ENCODE measurements at regions not wholly inside any gene's neighbourhood (a gene's known extent, or its start where the extent isn't known, plus 50 kb on each side); places are given as distances from the start of the nearest gene placed in this dataset.

- Mint-ChIP-seq H3K27me3 (ENCODE audit: unreplicated experiment) (no peaks in the 10 kb centered on the region), H3K9me3 (ENCODE audit: unreplicated experiment) (no peaks in the 10 kb centered on the region), H3K36me3 (ENCODE audit: unreplicated experiment) (no peaks in the 10 kb centered on the region), H3K4me3 (ENCODE audit: unreplicated experiment) (no peak overlapping the region), H3K27ac (ENCODE audit: unreplicated experiment) (no peak overlapping the region), H3K4me1 (ENCODE audit: low read depth, unreplicated experiment) (peaks cover 4% of the 10 kb centered on the region)
- no peak for DNase-seq
- TF ChIP-seq CTCF (IDR thresholded peaks at IDR 0.05; ENCODE audit: partially characterized antibody, unreplicated experiment), result no peak
Observed at GRCh38 chr20:39641423-39641822, 679.3 kb downstream of the DHX35 start.

DNA sequence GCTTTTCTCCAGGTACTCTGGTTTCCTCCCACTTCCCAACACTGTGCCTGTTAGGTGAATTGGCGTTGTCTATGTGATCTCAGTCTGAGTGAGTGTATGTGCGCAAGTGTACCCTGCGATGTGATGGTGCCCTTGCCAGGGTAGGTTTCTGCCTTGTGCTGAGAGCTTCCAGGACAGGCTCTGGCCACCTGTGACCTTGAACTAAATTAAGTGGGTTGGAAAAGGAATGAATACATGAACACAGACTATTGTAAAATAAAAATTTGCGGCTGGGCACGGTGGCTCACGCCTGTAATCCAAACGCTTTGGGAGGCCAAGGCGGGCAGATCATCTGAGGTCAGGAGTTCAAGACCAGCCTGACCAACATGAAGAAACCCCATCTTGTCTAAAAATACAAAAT is 678.0 kb downstream of the DHX35 start:
- no peaks in the 10 kb centered on the region for H3K27me3 Mint-ChIP-seq (ENCODE audit: unreplicated experiment)
- TF ChIP-seq CTCF (IDR thresholded peaks at IDR 0.05; ENCODE audit: partially characterized antibody, unreplicated experiment), result no peak
- H3K27ac Mint-ChIP-seq (ENCODE audit: unreplicated experiment), result no peak overlapping the region
- H3K4me1 Mint-ChIP-seq (ENCODE audit: low read depth, unreplicated experiment), result peaks cover 4% of the 10 kb centered on the region
- H3K4me3 Mint-ChIP-seq (ENCODE audit: unreplicated experiment), result no peak overlapping the region
- H3K36me3 Mint-ChIP-seq (ENCODE audit: unreplicated experiment), result no peaks in the 10 kb centered on the region
- H3K9me3 Mint-ChIP-seq (ENCODE audit: unreplicated experiment), result no peaks in the 10 kb centered on the region
- no peak for DNase-seq

DNA sequence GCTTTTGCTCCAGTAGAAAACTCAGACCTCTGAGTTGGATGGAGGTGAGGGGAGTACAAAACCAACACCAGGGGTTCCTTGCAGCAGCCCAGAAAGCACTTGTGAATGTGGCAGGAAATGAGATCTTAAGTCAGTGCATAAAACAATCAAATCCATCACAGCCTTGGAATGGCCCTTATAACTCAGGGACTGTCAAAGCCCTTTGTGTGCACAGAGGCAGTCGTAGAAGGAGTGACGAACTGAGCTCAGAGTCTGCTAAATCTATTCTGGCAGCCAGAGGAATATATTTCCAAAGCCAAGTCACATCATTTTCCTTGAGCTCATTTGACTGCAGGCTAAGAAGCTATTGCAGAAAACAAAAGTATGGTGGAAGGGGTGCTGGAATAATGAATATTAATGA is 676.6 kb downstream of the DHX35 start:
- H3K4me3 Mint-ChIP-seq (ENCODE audit: unreplicated experiment), result no peak overlapping the region

DNA sequence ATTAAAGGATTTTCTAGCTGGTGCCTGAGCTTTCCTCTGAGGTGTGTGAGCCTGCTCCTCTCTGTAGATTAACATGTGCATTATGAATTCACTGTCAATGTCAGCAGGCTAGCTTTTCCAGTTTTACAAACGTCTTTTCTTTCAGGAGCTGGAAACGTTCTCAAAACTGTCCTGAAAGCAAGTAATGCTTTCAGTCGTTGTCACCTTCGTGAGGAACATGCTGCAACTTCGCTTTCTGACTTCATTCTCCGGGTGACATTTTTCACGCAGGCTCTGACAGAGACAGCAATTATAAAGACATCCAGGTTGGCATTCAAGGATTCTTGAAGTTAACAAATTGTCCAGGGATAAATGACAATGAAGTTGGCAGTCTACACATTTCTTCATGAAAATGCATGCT is 671.5 kb downstream of the DHX35 start:
- no peak for TF ChIP-seq CTCF (IDR thresholded peaks at IDR 0.05; ENCODE audit: partially characterized antibody, unreplicated experiment)
- Mint-ChIP-seq H3K9me3 (ENCODE audit: unreplicated experiment) (no peaks in the 10 kb centered on the region), H3K36me3 (ENCODE audit: unreplicated experiment) (no peaks in the 10 kb centered on the region), H3K4me1 (ENCODE audit: low read depth, unreplicated experiment) (no peaks in the 10 kb centered on the region), H3K4me3 (ENCODE audit: unreplicated experiment) (no peak overlapping the region), H3K27ac (ENCODE audit: unreplicated experiment) (no peak overlapping the region), H3K27me3 (ENCODE audit: unreplicated experiment) (no peaks in the 10 kb centered on the region)
- no peak for DNase-seq

More for the DNA sequence above, 676.6 kb downstream of the DHX35 start:
- H3K9me3 Mint-ChIP-seq (ENCODE audit: unreplicated experiment), result no peaks in the 10 kb centered on the region
- no peak for DNase-seq
- no peaks in the 10 kb centered on the region for H3K27me3 Mint-ChIP-seq (ENCODE audit: unreplicated experiment)
- no peak for TF ChIP-seq CTCF (IDR thresholded peaks at IDR 0.05; ENCODE audit: partially characterized antibody, unreplicated experiment)
- H3K4me1 Mint-ChIP-seq (ENCODE audit: low read depth, unreplicated experiment), result peaks cover 4% of the 10 kb centered on the region
- no peak overlapping the region for H3K27ac Mint-ChIP-seq (ENCODE audit: unreplicated experiment)
- no peaks in the 10 kb centered on the region for H3K36me3 Mint-ChIP-seq (ENCODE audit: unreplicated experiment)

- no peaks in the 10 kb centered on the region for H3K9me3 Mint-ChIP-seq (ENCODE audit: unreplicated experiment)
- H3K4me3 Mint-ChIP-seq (ENCODE audit: unreplicated experiment), result no peak overlapping the region
- DNase-seq, result no peak
- H3K27ac Mint-ChIP-seq (ENCODE audit: unreplicated experiment), result no peak overlapping the region
- H3K36me3 Mint-ChIP-seq (ENCODE audit: unreplicated experiment), result no peaks in the 10 kb centered on the region
- no peaks in the 10 kb centered on the region for H3K4me1 Mint-ChIP-seq (ENCODE audit: low read depth, unreplicated experiment)
- no peaks in the 10 kb centered on the region for H3K27me3 Mint-ChIP-seq (ENCODE audit: unreplicated experiment)
- TF ChIP-seq CTCF (IDR thresholded peaks at IDR 0.05; ENCODE audit: partially characterized antibody, unreplicated experiment), result no peak
Observed at GRCh38 chr20:39632757-39633156, 670.6 kb downstream of the DHX35 start.

All from glutamatergic neuron (in vitro differentiated cells).